GM12874 (cell line): ENCODE measurements at regions not wholly inside any gene's neighbourhood (a gene's known extent, or its start where the extent isn't known, plus 50 kb on each side); places are given as distances from the start of the nearest gene placed in this dataset.

Experiments
- TF ChIP-seq, protein P1 (sequence below): IDR thresholded peaks from 2 replicates; pipeline ENCODE4 v1.5.1; 2011; ENCODE audit warnings: low read depth, mild to moderate bottlenecking, control low read depth, low read length, moderate library complexity; ENCODE audit not compliant: insufficient read depth

DNA sequence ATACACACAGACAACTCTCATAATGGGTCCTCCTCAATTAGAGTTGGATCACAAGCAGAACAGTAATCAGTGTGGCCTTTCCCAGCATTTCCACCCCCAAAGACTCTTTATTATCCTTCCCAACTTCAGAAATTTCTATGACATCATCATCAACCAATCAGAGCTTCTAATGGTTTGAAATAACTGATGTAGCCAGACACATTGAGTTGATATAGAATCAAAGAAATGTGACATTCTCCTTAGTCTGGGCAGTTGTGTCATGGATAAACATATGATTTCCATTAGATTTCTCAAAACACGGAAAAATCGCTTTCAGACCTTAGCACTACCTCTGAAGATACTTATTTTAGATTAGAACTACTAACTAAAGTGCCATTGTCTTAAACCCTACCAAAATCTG, 75.7 kb upstream of the NFIB start:
- TF ChIP-seq, protein P1, sequence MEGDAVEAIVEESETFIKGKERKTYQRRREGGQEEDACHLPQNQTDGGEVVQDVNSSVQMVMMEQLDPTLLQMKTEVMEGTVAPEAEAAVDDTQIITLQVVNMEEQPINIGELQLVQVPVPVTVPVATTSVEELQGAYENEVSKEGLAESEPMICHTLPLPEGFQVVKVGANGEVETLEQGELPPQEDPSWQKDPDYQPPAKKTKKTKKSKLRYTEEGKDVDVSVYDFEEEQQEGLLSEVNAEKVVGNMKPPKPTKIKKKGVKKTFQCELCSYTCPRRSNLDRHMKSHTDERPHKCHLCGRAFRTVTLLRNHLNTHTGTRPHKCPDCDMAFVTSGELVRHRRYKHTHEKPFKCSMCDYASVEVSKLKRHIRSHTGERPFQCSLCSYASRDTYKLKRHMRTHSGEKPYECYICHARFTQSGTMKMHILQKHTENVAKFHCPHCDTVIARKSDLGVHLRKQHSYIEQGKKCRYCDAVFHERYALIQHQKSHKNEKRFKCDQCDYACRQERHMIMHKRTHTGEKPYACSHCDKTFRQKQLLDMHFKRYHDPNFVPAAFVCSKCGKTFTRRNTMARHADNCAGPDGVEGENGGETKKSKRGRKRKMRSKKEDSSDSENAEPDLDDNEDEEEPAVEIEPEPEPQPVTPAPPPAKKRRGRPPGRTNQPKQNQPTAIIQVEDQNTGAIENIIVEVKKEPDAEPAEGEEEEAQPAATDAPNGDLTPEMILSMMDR = no peak

DNA sequence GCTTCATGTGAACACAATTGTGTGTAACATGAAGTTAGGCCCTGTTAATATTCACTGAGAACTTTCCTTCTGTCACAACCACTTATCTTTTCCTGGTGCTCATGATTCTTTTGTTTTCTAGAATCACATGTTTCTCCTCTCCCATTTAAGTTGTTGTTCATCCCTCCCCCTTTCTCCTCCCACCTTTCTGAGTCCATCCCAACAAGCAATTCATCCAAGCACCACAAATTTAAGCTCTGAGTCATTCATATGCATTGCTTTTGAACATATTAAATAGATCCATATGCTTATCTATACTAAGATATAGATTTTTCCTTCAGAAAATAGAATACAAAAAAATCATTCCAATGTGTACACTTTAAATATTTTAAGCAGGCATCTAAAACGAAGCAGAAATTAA, 75.2 kb upstream of the NFIB start:
- TF ChIP-seq, protein P1 = no peak

DNA sequence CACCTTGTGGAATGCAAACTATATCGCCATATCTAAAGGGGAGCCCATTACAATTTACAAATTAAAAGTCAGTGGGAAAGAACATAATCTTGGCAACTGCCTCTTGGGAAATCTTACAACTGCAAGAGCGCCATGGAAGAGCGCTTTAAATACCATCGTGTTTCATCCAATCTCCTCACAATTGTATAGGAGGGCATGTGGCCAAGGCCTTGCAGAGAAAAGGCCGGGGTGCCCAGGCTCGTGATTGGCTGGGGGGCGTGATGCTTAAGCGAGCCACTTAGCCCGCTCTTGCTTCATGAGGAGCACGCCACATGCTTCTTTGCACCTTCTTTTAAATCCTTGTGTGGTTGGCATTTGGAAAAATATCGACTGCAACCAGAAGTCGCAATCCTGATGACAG, 69.8 kb upstream of the NFIB start:
- TF ChIP-seq, protein P1 = no peak

DNA sequence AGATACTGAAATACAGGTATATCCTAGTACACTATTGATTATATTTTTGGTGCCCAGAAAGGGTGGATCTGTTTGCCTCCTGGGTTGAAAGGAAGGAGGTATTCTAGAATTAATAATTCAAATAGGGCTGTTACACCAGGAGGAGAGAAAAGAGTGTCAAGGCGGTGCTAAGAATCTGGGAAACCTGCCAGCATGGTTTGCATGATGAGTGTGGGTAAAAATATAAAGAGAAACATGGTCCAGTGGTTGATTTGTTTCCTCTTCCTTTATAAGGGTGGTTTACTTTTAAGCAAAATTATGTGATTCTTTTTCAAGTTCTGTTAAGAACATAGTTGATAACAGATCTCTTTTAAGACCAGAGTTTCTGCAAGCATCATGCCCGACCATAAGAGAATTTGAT, 69.4 kb upstream of the NFIB start:
- TF ChIP-seq, protein P1 = no peak

DNA sequence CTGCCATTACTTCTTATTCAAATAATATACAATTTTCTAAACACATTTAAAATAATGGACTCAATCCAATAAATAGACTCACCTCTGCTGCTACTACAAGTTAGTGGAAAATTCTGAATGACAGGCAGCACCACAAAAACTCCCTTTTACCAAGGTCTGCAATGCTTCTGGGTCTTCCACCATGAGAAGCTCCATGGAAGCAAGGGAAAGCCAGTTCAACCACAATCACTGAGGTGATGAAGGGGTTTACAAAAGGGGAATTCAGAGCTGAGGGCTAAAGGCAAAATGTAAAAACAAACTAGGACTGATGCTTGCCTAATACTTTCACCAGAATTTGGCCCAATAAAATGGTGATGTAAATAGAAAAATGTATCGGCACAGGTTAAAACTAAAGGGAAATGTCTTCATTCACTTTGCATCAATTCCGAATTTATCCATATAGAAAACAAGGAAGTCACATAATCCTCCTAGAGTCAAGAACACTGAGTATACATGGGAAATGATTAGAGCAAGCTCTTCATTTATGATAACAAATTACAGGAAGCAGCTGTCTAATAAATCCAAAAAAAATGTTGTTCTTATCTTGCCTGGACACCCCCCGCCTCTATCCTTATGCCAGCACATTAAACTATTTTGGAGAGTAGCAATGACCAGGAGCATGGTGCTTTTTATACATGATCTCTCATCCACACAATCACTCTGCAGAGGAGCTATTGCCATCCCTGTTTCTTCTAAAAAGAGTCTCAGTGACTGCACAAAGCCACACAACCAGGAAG, 66.3 kb upstream of the NFIB start:
- TF ChIP-seq, protein P1 = no peak

DNA sequence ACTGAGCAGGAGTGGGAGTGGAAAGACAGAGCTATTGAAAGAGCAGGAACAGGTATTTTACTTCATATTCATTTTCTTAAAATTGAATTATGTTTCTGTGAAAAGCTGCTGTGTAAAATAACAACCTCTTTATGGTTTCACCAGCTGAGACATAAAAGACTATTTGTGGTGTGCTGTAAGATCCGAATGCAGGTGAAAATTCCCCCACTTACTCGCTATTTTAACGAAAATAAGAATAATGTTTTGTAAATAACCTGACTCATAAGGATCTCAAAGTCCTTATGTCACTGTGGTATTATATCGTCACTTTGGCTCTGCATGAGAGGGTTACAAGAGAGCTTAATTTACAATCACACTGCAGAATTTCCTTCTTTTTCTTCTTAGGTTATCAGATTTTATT, 65.3 kb upstream of the NFIB start:
- TF ChIP-seq, protein P1 = no peak

DNA sequence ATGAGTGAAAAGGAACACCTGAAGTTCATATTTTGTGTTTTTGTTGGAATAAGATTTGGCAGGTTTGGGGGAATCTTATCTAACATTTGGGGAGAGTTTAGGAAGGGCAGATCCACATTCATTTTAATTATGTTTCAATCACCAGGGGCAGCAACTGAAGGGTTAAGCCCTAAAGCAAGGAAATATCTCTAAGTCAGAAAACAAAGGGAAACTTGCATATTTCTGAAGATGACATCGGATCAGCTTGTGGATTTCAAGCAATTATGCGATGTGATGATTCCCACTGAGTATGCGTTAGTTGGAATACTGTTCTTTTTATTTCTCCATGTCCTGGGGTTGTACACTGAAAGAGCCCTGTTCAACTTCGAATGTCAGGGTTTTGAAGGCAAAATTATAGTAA, 59.8 kb upstream of the NFIB start:
- TF ChIP-seq, protein P1 = no peak
